SK-N-SH (cell line): ENCODE measurements at regions not wholly inside any gene's neighbourhood (a gene's known extent, or its start where the extent isn't known, plus 50 kb on each side); places are given as distances from the start of the nearest gene placed in this dataset.

Experiments
- CTCF ChIA-PET: fragments of 300-600, 350-600 bp; formaldehyde crosslinking; extraction: SDS; loops from one replicate; lab custom pipeline; 2021; lab: Yijun Ruan, JAX
- POLR2A ChIA-PET: fragments of 350-600 bp; sonication (Branson Sonifier 250); formaldehyde crosslinking; extraction: SDS; loops from one replicate; lab custom pipeline; 2020; ENCODE audit warnings: antibody characterized with exemption, inconsistent platforms; lab: Yijun Ruan, JAX
- DNase-seq: peaks from one replicate; pipeline ENCODE4 v3.0.0; 2012
- H2AFZ ChIP-seq: fragments of 200-600 bp; sonication (generic); 2 replicates; pipeline ENCODE4 v1.8.1; 2016; ENCODE audit warnings: antibody characterized with exemption, mild to moderate bottlenecking, low read depth
- H3F3A ChIP-seq: fragments of 200-600 bp; sonication (generic); replicated peaks from 2 replicates; pipeline ENCODE3; 2016; ENCODE audit warnings: antibody characterized with exemption, mild to moderate bottlenecking; ENCODE audit not compliant: insufficient read depth
- H3K27ac ChIP-seq, 2 experiments: fragments of 200-500 bp in 1 of 2; fragments of 200-600 bp in 1 of 2; sonication (Bioruptor generic) in 1 of 2; sonication (generic), shearing (Covaris generic) in 1 of 2; 2 replicates each; pipeline versions ENCODE4 v1.5.1 to v1.6.1; 2014 to 2016; ENCODE audit warnings: low read depth in 2 of 2, inconsistent platforms in 1 of 2, low read length in 1 of 2, mild to moderate bottlenecking in 1 of 2, mixed read lengths in 1 of 2
- H3K27me3 ChIP-seq: fragments of 200-600 bp; sonication (generic), shearing (Covaris generic); 2 replicates; pipeline ENCODE4 v1.6.1; 2016; ENCODE audit warnings: mixed run types; ENCODE audit not compliant: insufficient read depth
- H3K36me3 ChIP-seq, 2 experiments: fragments of 200-500 bp in 1 of 2; fragments of 200-600 bp in 1 of 2; sonication (Bioruptor generic) in 1 of 2; sonication (generic) in 1 of 2; replicated peaks in 1 of 2; 2 replicates each; pipeline versions ENCODE3 to v1.5.1; 2014 to 2016; ENCODE audit warnings: low read length in 1 of 2, mild to moderate bottlenecking in 1 of 2; ENCODE audit not compliant: insufficient read depth in 2 of 2, control insufficient read depth in 1 of 2
- H3K4me1 ChIP-seq, 2 experiments: fragments of 200-500 bp in 1 of 2; fragments of 200-600 bp in 1 of 2; sonication (Bioruptor generic) in 1 of 2; sonication (generic), shearing (Covaris generic) in 1 of 2; 2 replicates each; pipeline versions ENCODE4 v1.5.1 to v1.6.1; 2014 to 2016; ENCODE audit warnings: low read depth in 1 of 2, low read length in 1 of 2, mixed run types in 1 of 2; ENCODE audit not compliant: insufficient read depth in 2 of 2, control insufficient read depth in 1 of 2
- H3K4me2 ChIP-seq: fragments of 200-600 bp; sonication (generic), shearing (Covaris generic); 2 replicates; pipeline ENCODE4 v1.6.1; 2017; ENCODE audit warnings: mixed run types
- H3K4me3 ChIP-seq, 2 experiments: fragments of 200-500 bp in 1 of 2; fragments of 200-600 bp in 1 of 2; sonication (Bioruptor generic) in 1 of 2; sonication (generic), shearing (Covaris generic) in 1 of 2; 2 replicates each; pipeline versions ENCODE4 v1.5.1 to v1.8.1; 2014 to 2016; ENCODE audit warnings: low read depth in 2 of 2, inconsistent platforms in 1 of 2, low read length in 1 of 2, mild to moderate bottlenecking in 1 of 2, mixed read lengths in 1 of 2, moderate library complexity in 1 of 2
- H3K79me2 ChIP-seq: fragments of 200-600 bp; sonication (generic); 2 replicates; pipeline ENCODE4 v1.8.1; 2017; ENCODE audit warnings: mild to moderate bottlenecking; ENCODE audit not compliant: insufficient read depth
- H3K9ac ChIP-seq: fragments of 200-600 bp; sonication (generic); 2 replicates; pipeline ENCODE4 v1.6.1; 2017; ENCODE audit warnings: mixed run types
- H3K9me2 ChIP-seq: fragments of 200-600 bp; sonication (generic); 2 replicates; pipeline ENCODE4 v1.6.1; 2017; ENCODE audit warnings: mixed run types
- H3K9me3 ChIP-seq: fragments of 200-600 bp; sonication (generic); 2 replicates; pipeline ENCODE4 v1.6.1; 2017; ENCODE audit warnings: mixed run types, mild to moderate bottlenecking, moderate library complexity
- H4K20me1 ChIP-seq: fragments of 200-600 bp; sonication (generic); 2 replicates; pipeline ENCODE4 v1.6.1; 2017; ENCODE audit warnings: mild to moderate bottlenecking, mixed run types; ENCODE audit not compliant: insufficient read depth
- CHD2 ChIP-seq: fragments of 150-350 bp; IDR thresholded peaks from 2 replicates; pipeline ENCODE4 v1.6.1; 2018; ENCODE audit warnings: low read length; ENCODE audit not compliant: partially characterized antibody
- FOXM1 ChIP-seq: IDR thresholded peaks from 2 replicates; pipeline ENCODE4 v1.4.0; 2012; ENCODE audit warnings: low read depth, mild to moderate bottlenecking
- GABPA ChIP-seq: IDR thresholded peaks from 2 replicates; pipeline ENCODE4 v1.4.0; 2012; ENCODE audit warnings: low read depth, mild to moderate bottlenecking
- GATA2 ChIP-seq: sonication (generic); formaldehyde crosslinking; IDR thresholded peaks from 2 replicates; pipeline ENCODE4 v1.5.0; 2020; ENCODE audit warnings: mild to moderate bottlenecking, missing genetic modification reagents
- MEF2A ChIP-seq: IDR thresholded peaks from 2 replicates; pipeline ENCODE4 v1.4.0; 2012; ENCODE audit warnings: low read depth, borderline replicate concordance
- MXI1 ChIP-seq: IDR thresholded peaks from 2 replicates; pipeline ENCODE4 v1.6.1; 2012; ENCODE audit warnings: mild to moderate bottlenecking, low read depth, low read length, improper control_type of control experiment
- NFIC ChIP-seq: IDR thresholded peaks from 2 replicates; pipeline ENCODE4 v1.4.0; 2012; ENCODE audit warnings: borderline replicate concordance
- RAD21 ChIP-seq: IDR thresholded peaks from 2 replicates; pipeline ENCODE4 v1.6.1; 2012; ENCODE audit warnings: mild to moderate bottlenecking, low read length
- RCOR1 ChIP-seq: fragments of 150-350 bp; IDR thresholded peaks from 2 replicates; pipeline ENCODE4 v1.6.1; 2017; ENCODE audit warnings: antibody characterized with exemption, low read length
- RFX5 ChIP-seq: IDR thresholded peaks from 2 replicates; pipeline ENCODE4 v1.6.1; 2012; ENCODE audit warnings: mild to moderate bottlenecking, improper control_type of control experiment, low read length
- RXRA ChIP-seq: IDR thresholded peaks from 2 replicates; pipeline ENCODE4 v1.4.0; 2012; ENCODE audit warnings: low read depth, mild to moderate bottlenecking, borderline replicate concordance
- SIN3A ChIP-seq: IDR thresholded peaks from 2 replicates; pipeline ENCODE4 v1.6.1; 2012; ENCODE audit warnings: low read depth, mild to moderate bottlenecking, low read length, moderate library complexity, borderline replicate concordance
- SMC3 ChIP-seq: IDR thresholded peaks from 2 replicates; pipeline ENCODE4 v1.6.1; 2012; ENCODE audit warnings: low read depth, low read length, improper control_type of control experiment
- TCF12 ChIP-seq: IDR thresholded peaks from 2 replicates; pipeline ENCODE4 v1.4.0; 2012
- TEAD4 ChIP-seq: IDR thresholded peaks from 2 replicates; pipeline ENCODE4 v1.4.0; 2012; ENCODE audit warnings: mild to moderate bottlenecking, borderline replicate concordance; ENCODE audit not compliant: insufficient read depth
- WGBS: methylation state at CpG from one replicate; pipeline ENCODE4 v1.1.6; 2017; ENCODE audit warnings: low lambda C conversion rate; 5-methylcytosine and 5-hydroxymethylcytosine counted together
- TF ChIP-seq, protein P1 (sequence below): fragments of 200-600 bp; sonication (generic); IDR thresholded peaks from 2 replicates; pipeline ENCODE4 v1.6.1; 2017; ENCODE audit warnings: antibody characterized with exemption, mild to moderate bottlenecking, moderate library complexity
- TF ChIP-seq, protein P2 (sequence below): IDR thresholded peaks from 2 replicates; pipeline ENCODE4 v1.4.0; 2012; ENCODE audit warnings: low read depth
- TF ChIP-seq, protein P3 (sequence below): IDR thresholded peaks from 2 replicates; pipeline ENCODE4 v1.4.0; 2012; ENCODE audit warnings: low read depth, borderline replicate concordance
- TF ChIP-seq, protein P4 (sequence below): fragments of 150-350 bp; IDR thresholded peaks from 2 replicates; pipeline ENCODE4 v1.6.1; 2016; ENCODE audit warnings: mild to moderate bottlenecking, low read depth, low read length
- TF ChIP-seq, protein P5 (sequence below): IDR thresholded peaks from 2 replicates; pipeline ENCODE4 v1.6.1; 2012; ENCODE audit warnings: mild to moderate bottlenecking, low read depth, low read length, moderate library complexity

DNA sequence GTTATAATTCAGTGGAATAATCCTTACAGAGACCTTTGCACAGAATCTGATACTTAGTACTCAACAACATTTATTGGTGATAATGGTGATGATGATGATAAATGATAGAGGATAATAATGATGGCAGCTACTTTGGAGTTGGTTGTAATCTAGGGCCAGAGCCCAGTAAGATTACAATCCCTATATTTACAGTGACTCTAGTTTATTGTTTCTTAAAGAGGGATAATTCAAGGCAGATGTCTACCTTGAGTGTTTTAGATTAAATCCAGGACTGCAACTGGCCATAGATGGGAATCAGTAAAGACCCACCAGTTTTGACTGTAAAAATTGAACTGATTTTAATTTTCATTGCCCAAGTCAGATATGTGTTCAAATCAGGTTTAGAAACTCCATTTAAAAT is 813.9 kb upstream of the CNTNAP5 start (continued):
- TF ChIP-seq, protein P1, sequence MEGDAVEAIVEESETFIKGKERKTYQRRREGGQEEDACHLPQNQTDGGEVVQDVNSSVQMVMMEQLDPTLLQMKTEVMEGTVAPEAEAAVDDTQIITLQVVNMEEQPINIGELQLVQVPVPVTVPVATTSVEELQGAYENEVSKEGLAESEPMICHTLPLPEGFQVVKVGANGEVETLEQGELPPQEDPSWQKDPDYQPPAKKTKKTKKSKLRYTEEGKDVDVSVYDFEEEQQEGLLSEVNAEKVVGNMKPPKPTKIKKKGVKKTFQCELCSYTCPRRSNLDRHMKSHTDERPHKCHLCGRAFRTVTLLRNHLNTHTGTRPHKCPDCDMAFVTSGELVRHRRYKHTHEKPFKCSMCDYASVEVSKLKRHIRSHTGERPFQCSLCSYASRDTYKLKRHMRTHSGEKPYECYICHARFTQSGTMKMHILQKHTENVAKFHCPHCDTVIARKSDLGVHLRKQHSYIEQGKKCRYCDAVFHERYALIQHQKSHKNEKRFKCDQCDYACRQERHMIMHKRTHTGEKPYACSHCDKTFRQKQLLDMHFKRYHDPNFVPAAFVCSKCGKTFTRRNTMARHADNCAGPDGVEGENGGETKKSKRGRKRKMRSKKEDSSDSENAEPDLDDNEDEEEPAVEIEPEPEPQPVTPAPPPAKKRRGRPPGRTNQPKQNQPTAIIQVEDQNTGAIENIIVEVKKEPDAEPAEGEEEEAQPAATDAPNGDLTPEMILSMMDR: no peak
- TF ChIP-seq MXI1 (no peak), MEF2A (no peak), TCF12 (no peak), GATA2 (CRISPR knock-in tag) (peak; percentile 42; the same call in 1 of the 2 replicates), GABPA (no peak), NFIC (no peak), RCOR1 (no peak), CHD2 (no peak), FOXM1 (no peak)
- TF ChIP-seq, protein P2, sequence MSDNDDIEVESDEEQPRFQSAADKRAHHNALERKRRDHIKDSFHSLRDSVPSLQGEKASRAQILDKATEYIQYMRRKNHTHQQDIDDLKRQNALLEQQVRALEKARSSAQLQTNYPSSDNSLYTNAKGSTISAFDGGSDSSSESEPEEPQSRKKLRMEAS: no peak
- TF ChIP-seq, protein P3, sequence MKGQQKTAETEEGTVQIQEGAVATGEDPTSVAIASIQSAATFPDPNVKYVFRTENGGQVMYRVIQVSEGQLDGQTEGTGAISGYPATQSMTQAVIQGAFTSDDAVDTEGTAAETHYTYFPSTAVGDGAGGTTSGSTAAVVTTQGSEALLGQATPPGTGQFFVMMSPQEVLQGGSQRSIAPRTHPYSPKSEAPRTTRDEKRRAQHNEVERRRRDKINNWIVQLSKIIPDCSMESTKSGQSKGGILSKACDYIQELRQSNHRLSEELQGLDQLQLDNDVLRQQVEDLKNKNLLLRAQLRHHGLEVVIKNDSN: no peak
- TF ChIP-seq, all 33 proteins: peak for 3

DNA sequence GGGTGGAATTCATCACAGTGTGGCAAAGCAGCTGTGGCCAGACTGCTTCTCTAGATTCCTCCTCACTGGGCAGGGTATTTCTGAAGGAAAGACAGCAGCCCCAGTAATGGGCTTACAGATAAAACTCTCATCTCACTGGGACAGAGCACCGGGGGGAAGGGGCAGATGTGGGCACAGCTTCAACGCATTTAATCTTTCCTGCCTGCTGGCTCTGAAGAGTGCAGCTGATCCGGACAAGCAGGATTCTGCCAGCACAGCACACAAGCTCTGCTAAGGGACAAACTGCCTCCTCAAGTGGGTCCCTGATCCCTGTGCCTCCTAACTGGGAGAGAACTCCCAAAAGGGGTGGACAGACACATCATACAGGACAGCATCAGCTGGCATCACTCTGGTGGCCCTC is 779.9 kb upstream of the CNTNAP5 start:
- POLR2A ChIA-PET: no interaction called here
- no peak for TF ChIP-seq SIN3A
- no peak for TF ChIP-seq SMC3
- TF ChIP-seq, protein P4, sequence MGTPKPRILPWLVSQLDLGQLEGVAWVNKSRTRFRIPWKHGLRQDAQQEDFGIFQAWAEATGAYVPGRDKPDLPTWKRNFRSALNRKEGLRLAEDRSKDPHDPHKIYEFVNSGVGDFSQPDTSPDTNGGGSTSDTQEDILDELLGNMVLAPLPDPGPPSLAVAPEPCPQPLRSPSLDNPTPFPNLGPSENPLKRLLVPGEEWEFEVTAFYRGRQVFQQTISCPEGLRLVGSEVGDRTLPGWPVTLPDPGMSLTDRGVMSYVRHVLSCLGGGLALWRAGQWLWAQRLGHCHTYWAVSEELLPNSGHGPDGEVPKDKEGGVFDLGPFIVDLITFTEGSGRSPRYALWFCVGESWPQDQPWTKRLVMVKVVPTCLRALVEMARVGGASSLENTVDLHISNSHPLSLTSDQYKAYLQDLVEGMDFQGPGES: no peak
- no peak for TF ChIP-seq RXRA
- TF ChIP-seq RFX5: no peak
- TF ChIP-seq TEAD4: no peak
- no peak for TF ChIP-seq RCOR1
- no peak for TF ChIP-seq TCF12
- TF ChIP-seq, protein P5, sequence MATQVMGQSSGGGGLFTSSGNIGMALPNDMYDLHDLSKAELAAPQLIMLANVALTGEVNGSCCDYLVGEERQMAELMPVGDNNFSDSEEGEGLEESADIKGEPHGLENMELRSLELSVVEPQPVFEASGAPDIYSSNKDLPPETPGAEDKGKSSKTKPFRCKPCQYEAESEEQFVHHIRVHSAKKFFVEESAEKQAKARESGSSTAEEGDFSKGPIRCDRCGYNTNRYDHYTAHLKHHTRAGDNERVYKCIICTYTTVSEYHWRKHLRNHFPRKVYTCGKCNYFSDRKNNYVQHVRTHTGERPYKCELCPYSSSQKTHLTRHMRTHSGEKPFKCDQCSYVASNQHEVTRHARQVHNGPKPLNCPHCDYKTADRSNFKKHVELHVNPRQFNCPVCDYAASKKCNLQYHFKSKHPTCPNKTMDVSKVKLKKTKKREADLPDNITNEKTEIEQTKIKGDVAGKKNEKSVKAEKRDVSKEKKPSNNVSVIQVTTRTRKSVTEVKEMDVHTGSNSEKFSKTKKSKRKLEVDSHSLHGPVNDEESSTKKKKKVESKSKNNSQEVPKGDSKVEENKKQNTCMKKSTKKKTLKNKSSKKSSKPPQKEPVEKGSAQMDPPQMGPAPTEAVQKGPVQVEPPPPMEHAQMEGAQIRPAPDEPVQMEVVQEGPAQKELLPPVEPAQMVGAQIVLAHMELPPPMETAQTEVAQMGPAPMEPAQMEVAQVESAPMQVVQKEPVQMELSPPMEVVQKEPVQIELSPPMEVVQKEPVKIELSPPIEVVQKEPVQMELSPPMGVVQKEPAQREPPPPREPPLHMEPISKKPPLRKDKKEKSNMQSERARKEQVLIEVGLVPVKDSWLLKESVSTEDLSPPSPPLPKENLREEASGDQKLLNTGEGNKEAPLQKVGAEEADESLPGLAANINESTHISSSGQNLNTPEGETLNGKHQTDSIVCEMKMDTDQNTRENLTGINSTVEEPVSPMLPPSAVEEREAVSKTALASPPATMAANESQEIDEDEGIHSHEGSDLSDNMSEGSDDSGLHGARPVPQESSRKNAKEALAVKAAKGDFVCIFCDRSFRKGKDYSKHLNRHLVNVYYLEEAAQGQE: no peak
- no peak for TF ChIP-seq FOXM1
- no peak for TF ChIP-seq RAD21
- TF ChIP-seq, all 33 proteins: peak for 0
- WGBS: 15% methylated on average over 2 of the region's 3 CpGs

More for the DNA sequence above, 779.9 kb upstream of the CNTNAP5 start:
- Histone ChIP-seq H3K4me2 (no peak overlapping the region), H3K9ac (no peak overlapping the region), H3K9me3 (no peaks in the 10 kb centered on the region), H3K36me3 (no peaks in the 10 kb centered on the region), H3K27ac (no peak overlapping the region), H3F3A (no peaks in the 10 kb centered on the region), H3K27me3 (no peaks in the 10 kb centered on the region), H3K4me3 (no peak overlapping the region), H2AFZ (no peak overlapping the region), H3K79me2 (no peaks in the 10 kb centered on the region), H3K9me2 (no peaks in the 10 kb centered on the region), H4K20me1 (no peaks in the 10 kb centered on the region), H3K4me1 (no peaks in the 10 kb centered on the region; a peak in 1 of 4 replicates)
- CTCF ChIA-PET: interaction anchor here (1.2 kb wide), 1 partner anchor 11 kb away, joined by 3 read pairs; no protein-coding TSS in a partner anchor
- no peak for DNase-seq
